Midbrain (tissue), 1 donor: ENCODE measurements at regions not wholly inside any gene's neighbourhood (a gene's known extent, or its start where the extent isn't known, plus 50 kb on each side); places are given as distances from the start of the nearest gene placed in this dataset.

Experiments used
- DNase-seq: peaks from one replicate; lab custom pipeline; 2025; lab: John Stamatoyannopoulos, UW

GRCh38 chr16:77662246-77662645 is 60.1 kb upstream of the NUDT7 start:
- no peak for DNase-seq

- no peak for DNase-seq
These were observed 58.6 kb upstream of the NUDT7 start for GRCh38 chr16:77663711-77664110.

GRCh38 chr16:77666771-77667170 is 55.5 kb upstream of the NUDT7 start:
- no peak for DNase-seq

- DNase-seq, result no peak
These were observed 54.1 kb upstream of the NUDT7 start for GRCh38 chr16:77668201-77668600.

GRCh38 chr16:77669057-77669456 is 53.3 kb upstream of the NUDT7 start:
- DNase-seq, result no peak
